Tibial artery (tissue), 4 donors: ENCODE measurements at regions not wholly inside any gene's neighbourhood (a gene's known extent, or its start where the extent isn't known, plus 50 kb on each side); places are given as distances from the start of the nearest gene placed in this dataset.

Experiments used
- DNase-seq, 2 donors: peaks; one replicate each; pipeline ENCODE4 v3.0.0-alpha.2; 2019
- H3K27ac ChIP-seq, 2 donors: fragments of 200-600 bp; sonication (generic) in 1 of 2; 1 replicate in 1 of 2; 2 replicates in 1 of 2; pipeline ENCODE4 v1.5.1; 2018 to 2019; ENCODE audit warnings: mild to moderate bottlenecking in 1 of 2
- H3K27me3 ChIP-seq, 2 donors: fragments of 200-600 bp; sonication (generic) in 1 of 2; one replicate each; pipeline versions ENCODE4 v1.5.1 to v1.6.0; 2016 to 2019
- H3K36me3 ChIP-seq, 3 donors: fragments of 200-600 bp; sonication (generic) in 2 of 3; one replicate each; pipeline ENCODE4 v1.5.1; 2016 to 2019; ENCODE audit warnings: mild to moderate bottlenecking in 2 of 3
- H3K4me1 ChIP-seq, 4 donors: fragments of 200-600 bp; sonication (generic) in 2 of 4; 1 replicate in 3 of 4; 2 replicates in 1 of 4; pipeline ENCODE4 v1.5.1; 2016 to 2019
- H3K4me3 ChIP-seq, 2 donors: fragments of 200-600 bp; sonication (generic) in 1 of 2; 1 replicate in 1 of 2; 2 replicates in 1 of 2; pipeline ENCODE4 v1.5.1; 2018 to 2019; ENCODE audit warnings: mild to moderate bottlenecking in 2 of 2
- H3K9me3 ChIP-seq, 3 donors: fragments of 200-600 bp; sonication (generic) in 1 of 3; one replicate each; pipeline ENCODE4 v1.5.1; 2016 to 2019
- intact Hi-C: fragments of 100-400 bp; cut with DNase I; formaldehyde crosslinking; loops from one replicate; pipeline ENCODE4 v1.15.0; 2023; ENCODE audit warnings: low total_unique reads
- TF ChIP-seq, protein P1 (sequence below), 2 experiments: fragments of 200-600 bp in 1 of 2; fragments of 450-650 bp in 1 of 2; IDR thresholded peaks; one replicate each; pipeline ENCODE4 v1.5.1; 2017 to 2019; ENCODE audit warnings: antibody characterized with exemption in 2 of 2, mild to moderate bottlenecking in 1 of 2, moderate library complexity in 1 of 2

- Histone ChIP-seq H3K36me3 (no peaks in the 10 kb centered on the region), H3K4me3 (no peak overlapping the region), H3K27ac (no peak overlapping the region), H3K4me1 (peaks cover 0 to 21% (median 9%) of the 10 kb centered on the region in 4 donors), H3K27me3 (no peaks in the 10 kb centered on the region), H3K9me3 (peaks cover 0 to 13% (median 0%) of the 10 kb centered on the region in 3 donors)
- TF ChIP-seq, protein P1, sequence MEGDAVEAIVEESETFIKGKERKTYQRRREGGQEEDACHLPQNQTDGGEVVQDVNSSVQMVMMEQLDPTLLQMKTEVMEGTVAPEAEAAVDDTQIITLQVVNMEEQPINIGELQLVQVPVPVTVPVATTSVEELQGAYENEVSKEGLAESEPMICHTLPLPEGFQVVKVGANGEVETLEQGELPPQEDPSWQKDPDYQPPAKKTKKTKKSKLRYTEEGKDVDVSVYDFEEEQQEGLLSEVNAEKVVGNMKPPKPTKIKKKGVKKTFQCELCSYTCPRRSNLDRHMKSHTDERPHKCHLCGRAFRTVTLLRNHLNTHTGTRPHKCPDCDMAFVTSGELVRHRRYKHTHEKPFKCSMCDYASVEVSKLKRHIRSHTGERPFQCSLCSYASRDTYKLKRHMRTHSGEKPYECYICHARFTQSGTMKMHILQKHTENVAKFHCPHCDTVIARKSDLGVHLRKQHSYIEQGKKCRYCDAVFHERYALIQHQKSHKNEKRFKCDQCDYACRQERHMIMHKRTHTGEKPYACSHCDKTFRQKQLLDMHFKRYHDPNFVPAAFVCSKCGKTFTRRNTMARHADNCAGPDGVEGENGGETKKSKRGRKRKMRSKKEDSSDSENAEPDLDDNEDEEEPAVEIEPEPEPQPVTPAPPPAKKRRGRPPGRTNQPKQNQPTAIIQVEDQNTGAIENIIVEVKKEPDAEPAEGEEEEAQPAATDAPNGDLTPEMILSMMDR (IDR thresholded peaks at IDR 0.05) = no peak
- no peak for DNase-seq
- intact Hi-C loops = no loop called here
Observed at GRCh38 chr6:169041078-169041477, 212.6 kb downstream of the THBS2 start.

DNA sequence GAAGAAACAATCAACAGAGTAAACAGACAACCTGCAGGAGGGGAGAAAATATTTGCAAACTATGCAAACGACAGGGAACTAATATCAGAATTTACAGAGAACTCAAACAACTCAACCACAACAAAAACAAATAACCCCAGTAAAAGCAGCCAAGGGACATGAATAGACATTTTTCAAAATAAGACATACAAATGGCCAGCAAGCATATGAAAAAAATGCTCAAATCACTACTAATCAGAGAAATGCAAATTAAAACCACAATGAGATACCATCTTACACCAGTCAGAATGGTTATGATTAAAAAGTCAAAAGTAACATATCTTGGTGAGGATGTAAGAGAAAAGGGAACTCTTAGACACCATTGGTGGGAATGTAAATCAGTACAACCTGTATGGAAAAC, 215.0 kb downstream of the THBS2 start:
- Histone ChIP-seq H3K36me3 (no peaks in the 10 kb centered on the region), H3K27me3 (no peaks in the 10 kb centered on the region), H3K27ac (no peak overlapping the region), H3K4me1 (peaks cover 0 to 13% (median 3%) of the 10 kb centered on the region in 4 donors), H3K4me3 (no peak overlapping the region), H3K9me3 (peaks cover 0 to 13% (median 0%) of the 10 kb centered on the region in 3 donors)
- TF ChIP-seq, protein P1 (IDR thresholded peaks at IDR 0.05) = no peak
- no peak for DNase-seq
- intact Hi-C loops = no loop called here

DNA sequence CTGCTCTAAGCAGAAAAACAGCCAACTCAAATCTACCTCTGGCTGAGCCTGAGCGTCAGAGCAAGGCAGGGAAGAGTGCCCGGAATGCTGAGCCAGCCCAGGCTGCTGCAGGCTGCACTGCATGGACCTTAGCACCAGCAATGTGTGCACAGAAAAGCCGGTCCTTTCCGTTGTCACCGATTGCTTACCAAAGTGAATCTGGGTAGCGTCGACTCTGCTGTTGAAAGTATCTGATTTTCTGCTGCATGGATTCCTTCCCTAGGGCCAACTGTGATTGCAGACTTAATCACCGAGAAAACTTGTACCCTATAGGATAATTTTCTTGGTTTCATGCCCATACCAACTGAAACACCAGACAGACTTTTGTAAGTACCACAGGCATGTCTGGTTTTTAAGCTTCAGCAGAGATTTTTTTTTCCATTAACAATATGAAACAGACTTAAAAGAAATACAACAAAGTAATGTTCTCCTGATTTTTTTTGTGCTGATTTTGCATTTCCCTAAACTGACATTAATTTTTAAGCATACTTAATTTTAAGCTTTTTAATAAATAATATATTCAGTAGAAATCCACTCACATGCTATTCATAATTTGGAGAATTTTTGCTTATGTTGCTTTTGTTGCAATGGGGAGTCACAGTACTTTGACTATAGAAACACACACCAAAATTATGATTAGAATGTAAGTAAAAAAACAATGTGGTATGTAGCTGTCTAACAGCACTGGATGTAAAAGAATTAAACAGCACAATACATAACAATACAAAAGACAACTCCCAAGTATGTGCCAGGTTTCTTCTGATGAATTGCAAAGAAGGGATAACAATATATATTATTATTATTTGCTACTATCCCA, 218.0 kb downstream of the THBS2 start:
- Histone ChIP-seq H3K27ac (peak overlapping the region in 1 of 2 donors; percentile 0), H3K36me3 (no peaks in the 10 kb centered on the region), H3K4me1 (peaks cover 0 to 17% (median 3%) of the 10 kb centered on the region in 4 donors), H3K27me3 (no peaks in the 10 kb centered on the region), H3K9me3 (peaks cover 0 to 13% (median 0%) of the 10 kb centered on the region in 3 donors), H3K4me3 (peak overlapping the region in 1 of 2 donors; percentile 4)
- TF ChIP-seq, protein P1 (IDR thresholded peaks at IDR 0.05) = no peak
- no peak for DNase-seq
- intact Hi-C loops = no loop called here

DNA sequence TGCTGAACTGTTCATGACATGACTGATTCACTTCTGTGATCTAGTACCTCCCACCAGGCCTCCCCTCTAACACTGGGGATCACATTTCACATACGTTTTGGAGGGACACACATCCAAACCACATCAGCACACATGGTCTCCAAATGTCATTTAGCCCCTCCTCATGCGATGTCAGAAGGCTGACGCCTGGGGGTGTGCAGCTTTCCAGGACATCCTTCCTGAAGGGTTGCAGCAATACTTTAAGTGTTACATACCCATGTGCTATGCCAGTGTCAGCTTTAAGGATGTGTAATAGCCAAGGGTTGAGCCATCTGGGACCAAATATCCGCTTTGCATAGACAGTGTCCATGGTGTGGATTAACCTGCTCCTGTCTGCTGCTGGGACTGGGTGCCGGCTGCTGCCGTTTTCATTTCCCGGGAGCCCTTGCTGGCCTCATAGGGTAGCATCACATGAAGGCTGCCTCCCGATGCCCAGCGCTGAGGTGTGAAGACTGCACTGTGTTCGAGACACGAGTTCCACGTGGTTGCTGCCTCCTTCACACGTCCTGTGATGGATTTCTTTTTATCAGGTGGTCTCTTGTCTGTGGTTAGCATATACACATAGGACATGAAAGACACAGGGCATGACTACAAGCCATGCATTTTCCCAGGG, 219.0 kb downstream of the THBS2 start:
- no peaks in the 10 kb centered on the region for H3K27me3 ChIP-seq
- TF ChIP-seq, protein P1 (IDR thresholded peaks at IDR 0.05) = no peak
- DNase-seq = no peak
- intact Hi-C loops = no loop called here
- H3K36me3 ChIP-seq = no peaks in the 10 kb centered on the region
- H3K4me1 ChIP-seq = peaks cover 0 to 17% (median 3%) of the 10 kb centered on the region in 4 donors
- peaks cover 0 to 13% (median 0%) of the 10 kb centered on the region in 3 donors for H3K9me3 ChIP-seq
- no peak overlapping the region for H3K4me3 ChIP-seq
- H3K27ac ChIP-seq = peak overlapping the region in 1 of 2 donors; percentile 0

- Histone ChIP-seq H3K36me3 (no peaks in the 10 kb centered on the region), H3K27ac (no peak overlapping the region), H3K9me3 (no peaks in the 10 kb centered on the region), H3K4me3 (no peak overlapping the region), H3K4me1 (peaks cover 0 to 8% (median 0%) of the 10 kb centered on the region in 4 donors), H3K27me3 (no peaks in the 10 kb centered on the region)
- no peak for DNase-seq
- TF ChIP-seq, protein P1 (IDR thresholded peaks at IDR 0.05) = no peak
- intact Hi-C loops = no loop called here
Observed at GRCh38 chr6:169029861-169030260, 223.8 kb downstream of the THBS2 start.
